ENCODE measurements at regions not wholly inside any gene's neighbourhood (a gene's known extent, or its start where the extent isn't known, plus 50 kb on each side); places are given as distances from the start of the nearest gene placed in this dataset.

DNA sequence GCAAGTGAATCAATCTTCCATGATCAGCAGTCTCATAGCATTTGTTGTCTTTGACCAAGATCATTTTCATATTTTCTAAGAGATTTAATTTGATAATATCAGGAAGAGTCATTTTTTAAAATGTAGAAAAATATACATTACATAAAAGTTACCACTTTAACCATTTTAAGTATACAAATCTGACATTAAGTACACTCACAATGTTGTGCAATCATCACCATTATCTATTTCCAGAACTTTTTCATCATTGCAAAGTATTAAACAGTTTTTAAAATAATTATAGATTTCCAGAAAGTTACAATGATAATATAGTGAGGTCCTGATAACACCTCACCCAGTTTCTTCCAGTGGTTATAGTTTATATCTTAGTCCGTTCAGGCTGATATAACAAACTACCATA is 222.5 kb upstream of the RHOBTB1 start:
- TF ChIP-seq, protein P1, sequence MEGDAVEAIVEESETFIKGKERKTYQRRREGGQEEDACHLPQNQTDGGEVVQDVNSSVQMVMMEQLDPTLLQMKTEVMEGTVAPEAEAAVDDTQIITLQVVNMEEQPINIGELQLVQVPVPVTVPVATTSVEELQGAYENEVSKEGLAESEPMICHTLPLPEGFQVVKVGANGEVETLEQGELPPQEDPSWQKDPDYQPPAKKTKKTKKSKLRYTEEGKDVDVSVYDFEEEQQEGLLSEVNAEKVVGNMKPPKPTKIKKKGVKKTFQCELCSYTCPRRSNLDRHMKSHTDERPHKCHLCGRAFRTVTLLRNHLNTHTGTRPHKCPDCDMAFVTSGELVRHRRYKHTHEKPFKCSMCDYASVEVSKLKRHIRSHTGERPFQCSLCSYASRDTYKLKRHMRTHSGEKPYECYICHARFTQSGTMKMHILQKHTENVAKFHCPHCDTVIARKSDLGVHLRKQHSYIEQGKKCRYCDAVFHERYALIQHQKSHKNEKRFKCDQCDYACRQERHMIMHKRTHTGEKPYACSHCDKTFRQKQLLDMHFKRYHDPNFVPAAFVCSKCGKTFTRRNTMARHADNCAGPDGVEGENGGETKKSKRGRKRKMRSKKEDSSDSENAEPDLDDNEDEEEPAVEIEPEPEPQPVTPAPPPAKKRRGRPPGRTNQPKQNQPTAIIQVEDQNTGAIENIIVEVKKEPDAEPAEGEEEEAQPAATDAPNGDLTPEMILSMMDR (conservative IDR thresholded peaks at IDR 0.05; ENCODE audit: low read depth, low read length) = no peak
- TF ChIP-seq POLR2A (IDR thresholded peaks at IDR 0.05; ENCODE audit: low read depth, low read length) (no peak), CHD1 (IDR thresholded peaks at IDR 0.05; ENCODE audit: low read depth, low read length) (no peak), BHLHE40 (IDR thresholded peaks at IDR 0.05; ENCODE audit: low read depth, low read length) (no peak), MAFK (IDR thresholded peaks at IDR 0.05; ENCODE audit: low read depth, low read length) (no peak), RAD21 (IDR thresholded peaks at IDR 0.05; ENCODE audit: low read length) (no peak), NFE2L2 (IDR thresholded peaks at IDR 0.05; ENCODE audit: low read depth, low read length) (no peak)
